CD4-positive, alpha-beta T cell (primary cell): ENCODE measurements at regions not wholly inside any gene's neighbourhood (a gene's known extent, or its start where the extent isn't known, plus 50 kb on each side); places are given as distances from the start of the nearest gene placed in this dataset.

ENCODE experiments used
- ATAC-seq: fragments of 200-7000 bp; cut with Tn5 transposase; one replicate; pipeline ENCODE4 v1.10.0; 2022; ENCODE audit warnings: mild to moderate bottlenecking; ENCODE audit not compliant: poor library complexity
- CTCF ChIA-PET: fragments of 350-600 bp; sonication (Branson Sonifier 250); formaldehyde crosslinking; loops from one replicate; lab custom pipeline; 2021; ENCODE audit warnings: antibody characterized with exemption, inconsistent platforms; lab: Charles Lee
- POLR2A ChIA-PET: fragments of 350-600 bp; sonication (Branson Sonifier 250); formaldehyde crosslinking; loops from one replicate; lab custom pipeline; 2021; ENCODE audit warnings: antibody characterized with exemption, inconsistent platforms; lab: Charles Lee
- DNase-seq, 14 experiments: peaks; one replicate each; pipeline ENCODE4 v3.0.0-alpha.2; 2013 to 2020; ENCODE audit warnings: mixed read lengths in 2 of 14
- H3K27ac ChIP-seq, 2 donors: one replicate each; pipeline versions ENCODE4 v1.5.1 to v1.7.0; 2013; ENCODE audit warnings: low read length in 2 of 2, low read depth in 1 of 2, mild to moderate bottlenecking in 1 of 2
- H3K27me3 ChIP-seq, 2 experiments: 1 replicate in 1 of 2; 2 replicates in 1 of 2; pipeline versions ENCODE4 v1.6.1 to v1.7.0; 2013; ENCODE audit warnings: low read length in 2 of 2, control low read depth in 1 of 2, mild to moderate bottlenecking in 1 of 2, moderate library complexity in 1 of 2; ENCODE audit not compliant: insufficient read depth in 2 of 2, control insufficient read depth in 1 of 2
- H3K36me3 ChIP-seq: one replicate; pipeline ENCODE4 v1.6.1; 2013; ENCODE audit warnings: low read length, control low read depth; ENCODE audit not compliant: insufficient read depth
- H3K4me1 ChIP-seq: one replicate; pipeline ENCODE4 v1.6.1; 2013; ENCODE audit warnings: low read length, control low read depth; ENCODE audit not compliant: insufficient read depth
- H3K4me3 ChIP-seq: one replicate; pipeline ENCODE4 v1.5.1; 2013; ENCODE audit warnings: mild to moderate bottlenecking, low read length, moderate library complexity
- H3K9me3 ChIP-seq, 2 experiments: 1 replicate in 1 of 2; 2 replicates in 1 of 2; pipeline versions ENCODE4 v1.6.1 to v1.7.0; 2013; ENCODE audit warnings: low read length in 2 of 2, mild to moderate bottlenecking in 2 of 2, control low read depth in 1 of 2, moderate library complexity in 1 of 2; ENCODE audit not compliant: control insufficient read depth in 1 of 2, insufficient read depth in 1 of 2
- H3K27ac Mint-ChIP-seq: one replicate; pipeline ENCODE4 v1.8.0; 2020; ENCODE audit warnings: mixed read lengths
- H3K27me3 Mint-ChIP-seq: one replicate; pipeline ENCODE4 v1.8.0; 2021; ENCODE audit warnings: mixed read lengths
- H3K36me3 Mint-ChIP-seq: one replicate; pipeline ENCODE4 v1.8.0; 2021; ENCODE audit warnings: low read depth, mixed read lengths
- H3K4me1 Mint-ChIP-seq: one replicate; pipeline ENCODE4 v1.8.0; 2021; ENCODE audit warnings: low read depth, mixed read lengths
- H3K4me3 Mint-ChIP-seq: one replicate; pipeline ENCODE4 v1.8.0; 2020; ENCODE audit warnings: mild to moderate bottlenecking, mixed read lengths
- H3K9me3 Mint-ChIP-seq: one replicate; pipeline ENCODE4 v1.8.0; 2020; ENCODE audit warnings: mixed read lengths
- CTCF ChIP-seq: fragments of 200-600 bp; IDR thresholded peaks from one replicate; pipeline ENCODE4 v1.8.0; 2022; ENCODE audit warnings: antibody characterized with exemption, mild to moderate bottlenecking
- intact Hi-C, 2 experiments: fragments of 100-400 bp; cut with DNase I in 1 of 2; cut with micrococcal nuclease in 1 of 2; formaldehyde crosslinking; loops; one replicate each; pipeline versions ENCODE4 v1.15.1 to v1.9.0; 2023 to 2025; cut with DNase I, micrococcal nuclease

- Mint-ChIP-seq H3K4me1 (no peaks in the 10 kb centered on the region), H3K27ac (no peak overlapping the region), H3K9me3 (no peaks in the 10 kb centered on the region), H3K27me3 (peaks cover 7% of the 10 kb centered on the region), H3K4me3 (no peak overlapping the region), H3K36me3 (no peaks in the 10 kb centered on the region)
- peaks cover 0 to 6% of the 10 kb centered on the region in 2 experiments for H3K9me3 ChIP-seq
- DNase-seq, result no peak
- ChIA-PET CTCF (no interaction called here), POLR2A (no interaction called here)
- H3K4me3 ChIP-seq, result no peak overlapping the region
- H3K27me3 ChIP-seq, result no peaks in the 10 kb centered on the region
- H3K4me1 ChIP-seq, result no peaks in the 10 kb centered on the region
- no peak for TF ChIP-seq CTCF
- H3K36me3 ChIP-seq, result no peaks in the 10 kb centered on the region
- no peak for ATAC-seq
- intact Hi-C loops, result no loop called here
- no peak overlapping the region for H3K27ac ChIP-seq
Measured at GRCh38 chr6:8995156-8995555, 559.8 kb upstream of the SLC35B3 start.

GRCh38 chr6:8993111-8993510, 557.8 kb upstream of the SLC35B3 start:
- ChIA-PET CTCF (interaction anchor here (1.8 kb wide), 1 partner anchor 10 kb away, joined by 5 read pairs; no protein-coding TSS in a partner anchor), POLR2A (no interaction called here)
- Mint-ChIP-seq H3K27me3 (peaks cover 7% of the 10 kb centered on the region), H3K36me3 (no peaks in the 10 kb centered on the region), H3K9me3 (no peaks in the 10 kb centered on the region), H3K4me3 (no peak overlapping the region), H3K27ac (no peak overlapping the region), H3K4me1 (no peaks in the 10 kb centered on the region)
- intact Hi-C loops, result no loop called here
- H3K36me3 ChIP-seq, result no peaks in the 10 kb centered on the region
- H3K4me3 ChIP-seq, result no peak overlapping the region
- no peak overlapping the region for H3K27ac ChIP-seq
- peaks cover 0 to 3% of the 10 kb centered on the region in 2 experiments for H3K9me3 ChIP-seq
- DNase-seq, result no peak
- TF ChIP-seq CTCF, result no peak
- no peak for ATAC-seq
- no peaks in the 10 kb centered on the region for H3K27me3 ChIP-seq
- H3K4me1 ChIP-seq, result no peaks in the 10 kb centered on the region

- ATAC-seq (no peak), DNase-seq (no peak)
- Histone ChIP-seq H3K27me3 (peaks cover 0 to 7% of the 10 kb centered on the region in 2 experiments), H3K36me3 (no peaks in the 10 kb centered on the region), H3K27ac (no peak overlapping the region), H3K4me1 (no peaks in the 10 kb centered on the region), H3K9me3 (peaks cover 0 to 3% of the 10 kb centered on the region in 2 experiments), H3K4me3 (no peak overlapping the region)
- intact Hi-C loops, result no loop called here
- no peak for TF ChIP-seq CTCF
- no peaks in the 10 kb centered on the region for H3K4me1 Mint-ChIP-seq
- CTCF ChIA-PET, result interaction anchor here (1.8 kb wide), 1 partner anchor 9 kb away, joined by 5 read pairs; no protein-coding TSS in a partner anchor
- no peaks in the 10 kb centered on the region for H3K36me3 Mint-ChIP-seq
- H3K9me3 Mint-ChIP-seq, result no peaks in the 10 kb centered on the region
- H3K27ac Mint-ChIP-seq, result no peak overlapping the region
- H3K27me3 Mint-ChIP-seq, result peaks cover 11% of the 10 kb centered on the region
- no peak overlapping the region for H3K4me3 Mint-ChIP-seq
- POLR2A ChIA-PET, result no interaction called here
Measured at GRCh38 chr6:8991844-8992243, 556.5 kb upstream of the SLC35B3 start.
